ENCODE measurements at regions not wholly inside any gene's neighbourhood (a gene's known extent, or its start where the extent isn't known, plus 50 kb on each side); places are given as distances from the start of the nearest gene placed in this dataset.

DNA sequence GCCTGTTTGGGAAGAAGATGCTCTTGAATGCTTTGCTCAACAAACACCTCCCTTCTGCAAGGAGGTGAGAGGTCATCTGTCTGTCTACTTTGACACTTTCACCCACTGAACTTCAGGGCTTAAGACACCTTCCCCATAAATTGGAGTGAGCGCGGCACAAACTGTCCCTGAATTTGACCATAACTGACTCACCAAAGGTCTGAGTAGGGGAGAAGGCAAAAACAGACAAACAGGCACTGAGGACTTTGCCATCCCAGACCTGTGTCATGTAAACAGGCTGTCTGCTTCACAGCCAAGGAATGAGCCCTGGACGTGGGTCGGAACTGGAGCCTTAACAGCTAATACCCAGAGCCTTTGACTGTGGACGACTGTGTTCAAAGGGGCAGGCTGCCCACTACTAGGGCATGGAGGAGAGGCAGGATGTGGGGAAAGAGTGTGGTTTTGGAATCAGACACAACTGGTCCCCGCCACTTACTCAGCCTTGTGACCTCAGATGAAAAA, 320.9 kb upstream of the KLF4 start:
- peaks cover 21% of the 10 kb centered on the region for H3K9me3 Mint-ChIP-seq
- ATAC-seq (replicated peaks): no peak
- H3K4me3 Mint-ChIP-seq: no peak overlapping the region
- no peak overlapping the region for H3K27ac Mint-ChIP-seq
- H3K36me3 Mint-ChIP-seq (ENCODE audit: low read depth): no peaks in the 10 kb centered on the region
- H3K27me3 Mint-ChIP-seq: no peaks in the 10 kb centered on the region
- no peaks in the 10 kb centered on the region for H3K4me1 Mint-ChIP-seq

GRCh38 chr9:107809871-107810460, 320.4 kb upstream of the KLF4 start:
- H3K27me3 Mint-ChIP-seq: no peaks in the 10 kb centered on the region
- peaks cover 21% of the 10 kb centered on the region for H3K9me3 Mint-ChIP-seq
- H3K4me3 Mint-ChIP-seq: no peak overlapping the region
- H3K4me1 Mint-ChIP-seq: no peaks in the 10 kb centered on the region
- H3K27ac Mint-ChIP-seq: no peak overlapping the region
- no peak for ATAC-seq (replicated peaks)
- no peaks in the 10 kb centered on the region for H3K36me3 Mint-ChIP-seq (ENCODE audit: low read depth)

DNA sequence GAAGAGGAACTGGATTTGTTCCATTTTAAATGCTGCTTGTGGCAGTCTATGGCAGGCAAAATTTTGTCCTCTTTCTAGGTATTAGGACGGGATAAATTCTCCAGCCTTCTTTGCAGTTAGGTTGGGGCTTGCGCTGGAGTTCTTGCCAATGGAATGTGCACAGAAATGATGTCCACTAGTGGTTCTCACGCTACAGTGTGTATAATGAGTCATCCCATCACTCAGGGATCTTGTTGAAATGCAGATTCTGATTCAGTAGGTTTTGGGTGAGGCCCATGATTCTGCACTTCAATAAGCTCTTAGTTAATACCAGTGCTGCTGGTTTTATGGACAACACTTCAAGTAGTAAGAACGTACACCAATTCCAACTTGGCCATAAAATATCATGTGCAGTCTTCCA, 317.6 kb upstream of the KLF4 start:
- Mint-ChIP-seq H3K27me3 (no peaks in the 10 kb centered on the region), H3K4me3 (no peak overlapping the region), H3K27ac (no peak overlapping the region), H3K9me3 (peaks cover 14% of the 10 kb centered on the region), H3K36me3 (ENCODE audit: low read depth) (no peaks in the 10 kb centered on the region), H3K4me1 (no peaks in the 10 kb centered on the region)
- no peak for ATAC-seq (replicated peaks)

- Mint-ChIP-seq H3K27ac (no peak overlapping the region), H3K27me3 (no peaks in the 10 kb centered on the region)
- ATAC-seq (replicated peaks): no peak
Measured at GRCh38 chr9:107805201-107805600, 315.6 kb upstream of the KLF4 start.

DNA sequence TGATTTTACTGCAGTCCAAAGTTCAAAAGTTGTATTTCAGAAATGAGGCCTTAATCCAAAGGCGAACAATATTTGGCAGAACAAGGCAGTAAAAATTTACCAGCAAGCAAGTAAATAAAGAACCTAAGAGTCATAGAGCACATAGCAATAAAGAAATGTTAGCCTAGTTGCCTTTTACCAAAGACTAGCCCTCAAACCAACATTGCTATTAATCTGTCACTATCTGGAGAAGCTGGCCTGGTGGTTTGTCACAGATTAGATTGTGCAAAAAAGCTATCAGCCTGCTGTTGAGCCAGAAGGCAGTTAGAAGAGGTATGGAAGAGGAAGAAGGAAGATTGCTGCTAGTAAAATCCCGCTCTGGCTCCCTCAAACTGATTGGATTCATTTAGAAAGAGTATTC, 304.7 kb upstream of the KLF4 start:
- Mint-ChIP-seq H3K4me1 (no peaks in the 10 kb centered on the region), H3K4me3 (no peak overlapping the region), H3K9me3 (no peaks in the 10 kb centered on the region), H3K36me3 (ENCODE audit: low read depth) (no peaks in the 10 kb centered on the region), H3K27me3 (no peaks in the 10 kb centered on the region), H3K27ac (no peak overlapping the region)
- no peak for ATAC-seq (replicated peaks)

More at GRCh38 chr9:107805201-107805600, 315.6 kb upstream of the KLF4 start:
- Mint-ChIP-seq H3K4me1 (no peaks in the 10 kb centered on the region), H3K4me3 (no peak overlapping the region), H3K9me3 (peaks cover 14% of the 10 kb centered on the region), H3K36me3 (ENCODE audit: low read depth) (no peaks in the 10 kb centered on the region)

GRCh38 chr9:107793541-107793940, 304.0 kb upstream of the KLF4 start:
- Mint-ChIP-seq H3K4me3 (no peak overlapping the region), H3K27me3 (no peaks in the 10 kb centered on the region), H3K4me1 (no peaks in the 10 kb centered on the region), H3K36me3 (ENCODE audit: low read depth) (no peaks in the 10 kb centered on the region), H3K27ac (no peak overlapping the region), H3K9me3 (no peaks in the 10 kb centered on the region)
- ATAC-seq (replicated peaks): no peak

DNA sequence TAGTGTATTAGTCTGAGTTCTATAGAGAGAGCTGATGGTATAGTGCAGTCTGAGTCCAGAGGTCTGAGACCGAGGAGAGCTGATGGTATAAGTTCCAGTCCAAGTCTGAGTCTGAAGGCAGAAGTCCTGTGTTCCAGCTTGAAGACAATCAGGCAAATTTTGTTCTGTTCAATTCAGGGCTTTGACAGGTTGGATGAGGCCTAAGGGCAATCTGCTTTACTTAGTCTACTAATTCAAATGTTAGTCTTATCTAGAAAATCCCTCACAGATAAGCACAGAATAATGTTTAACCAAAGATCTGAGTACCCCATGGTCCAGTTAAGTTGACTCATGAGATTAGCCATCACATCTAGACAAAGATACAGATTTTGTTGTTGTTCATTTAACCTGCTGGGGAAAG, 303.0 kb upstream of the KLF4 start:
- H3K27ac Mint-ChIP-seq: no peak overlapping the region
- no peak for ATAC-seq (replicated peaks)
- no peaks in the 10 kb centered on the region for H3K27me3 Mint-ChIP-seq
- no peaks in the 10 kb centered on the region for H3K36me3 Mint-ChIP-seq (ENCODE audit: low read depth)
- no peaks in the 10 kb centered on the region for H3K9me3 Mint-ChIP-seq
- H3K4me3 Mint-ChIP-seq: no peak overlapping the region
- H3K4me1 Mint-ChIP-seq: no peaks in the 10 kb centered on the region

DNA sequence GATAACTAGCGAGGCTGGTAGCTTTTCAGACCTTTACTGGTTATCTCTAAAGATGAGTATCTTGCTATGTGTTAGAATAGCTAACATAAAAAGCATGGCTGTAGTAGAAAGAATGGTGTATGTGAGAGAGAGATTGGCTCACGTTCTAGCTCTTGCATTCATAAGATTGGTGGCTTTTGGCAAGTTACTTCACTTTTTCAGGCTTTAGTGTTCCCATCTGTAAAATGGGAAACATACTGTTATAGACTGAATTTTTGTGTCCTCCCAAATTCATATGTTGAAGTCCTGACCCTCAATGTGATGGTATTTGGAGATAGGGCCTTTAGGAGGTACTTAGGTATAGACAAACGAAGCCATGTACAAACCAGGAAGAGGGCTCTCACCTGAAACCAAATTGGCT, 302.4 kb upstream of the KLF4 start:
- no peaks in the 10 kb centered on the region for H3K27me3 Mint-ChIP-seq
- no peak overlapping the region for H3K27ac Mint-ChIP-seq
- no peaks in the 10 kb centered on the region for H3K9me3 Mint-ChIP-seq
- no peaks in the 10 kb centered on the region for H3K4me1 Mint-ChIP-seq
- ATAC-seq (replicated peaks): no peak
- H3K4me3 Mint-ChIP-seq: no peak overlapping the region
- H3K36me3 Mint-ChIP-seq (ENCODE audit: low read depth): no peaks in the 10 kb centered on the region

GRCh38 chr9:107789001-107789700, 299.6 kb upstream of the KLF4 start:
- Mint-ChIP-seq H3K4me3 (no peak overlapping the region), H3K9me3 (no peaks in the 10 kb centered on the region), H3K36me3 (ENCODE audit: low read depth) (no peaks in the 10 kb centered on the region), H3K4me1 (no peaks in the 10 kb centered on the region), H3K27ac (no peak overlapping the region), H3K27me3 (no peaks in the 10 kb centered on the region)
- no peak for ATAC-seq (replicated peaks)

DNA sequence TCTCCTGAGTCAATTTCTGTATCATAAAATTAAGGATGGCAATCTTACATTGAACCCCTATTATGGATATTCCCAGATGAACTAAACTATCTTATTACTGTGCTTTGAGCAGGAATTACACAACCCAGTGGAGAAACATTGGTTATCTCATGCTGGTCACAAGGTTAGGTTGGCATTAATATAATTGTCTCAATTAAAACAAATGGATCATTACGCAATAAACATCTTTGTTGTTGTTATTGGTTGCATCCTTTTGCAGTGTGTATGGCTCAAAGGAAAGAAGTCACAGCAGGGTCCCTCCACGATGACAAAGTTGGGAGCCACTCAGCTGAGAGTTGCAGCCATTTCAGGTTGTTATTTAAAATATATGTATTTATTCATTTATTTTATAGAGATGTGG, 297.0 kb upstream of the KLF4 start:
- H3K4me1 Mint-ChIP-seq: no peaks in the 10 kb centered on the region

DNA sequence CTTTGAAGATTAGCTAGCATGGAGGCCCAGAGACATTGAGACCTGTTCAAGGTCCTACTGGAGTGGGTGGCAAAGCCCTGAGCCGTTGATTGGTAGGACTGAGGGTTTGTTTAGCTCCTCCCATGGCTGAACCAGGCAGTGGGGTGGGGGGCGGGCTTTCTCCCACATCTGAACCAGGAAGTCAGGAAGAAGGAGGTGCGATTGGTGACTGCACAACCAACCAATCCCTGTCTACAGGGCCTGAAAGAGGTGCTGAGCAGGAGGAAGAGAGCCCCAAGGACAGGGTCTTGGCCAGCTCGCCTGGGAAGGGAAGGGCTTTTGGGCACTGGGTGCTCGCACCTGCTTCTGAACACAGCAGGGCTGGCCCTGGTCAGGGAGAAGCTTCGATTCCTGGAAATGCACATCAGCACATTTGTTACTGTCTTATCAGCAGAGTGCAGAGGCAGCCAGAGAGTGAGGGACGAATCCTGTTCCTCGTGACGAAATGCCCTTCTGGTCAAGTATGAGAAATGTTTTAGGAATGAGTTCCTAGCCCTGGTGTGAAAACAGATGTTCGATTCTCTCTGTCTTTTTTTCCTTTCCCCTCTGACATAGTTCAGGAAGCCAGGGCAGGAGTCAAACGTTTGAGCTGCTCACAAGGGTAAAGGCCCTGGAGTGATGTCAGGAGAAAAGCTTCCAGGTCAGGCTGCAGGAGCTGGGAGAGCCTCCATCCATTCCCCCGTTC, 294.8 kb upstream of the KLF4 start:
- Mint-ChIP-seq H3K4me1 (no peaks in the 10 kb centered on the region), H3K4me3 (no peak overlapping the region), H3K9me3 (no peaks in the 10 kb centered on the region), H3K27me3 (no peaks in the 10 kb centered on the region), H3K36me3 (ENCODE audit: low read depth) (no peaks in the 10 kb centered on the region), H3K27ac (no peak overlapping the region)
- no peak for ATAC-seq (replicated peaks)

More for the DNA sequence above, 297.0 kb upstream of the KLF4 start:
- no peak for ATAC-seq (replicated peaks)
- Mint-ChIP-seq H3K9me3 (no peaks in the 10 kb centered on the region), H3K36me3 (ENCODE audit: low read depth) (no peaks in the 10 kb centered on the region), H3K4me3 (no peak overlapping the region), H3K27ac (no peak overlapping the region), H3K27me3 (no peaks in the 10 kb centered on the region)

DNA sequence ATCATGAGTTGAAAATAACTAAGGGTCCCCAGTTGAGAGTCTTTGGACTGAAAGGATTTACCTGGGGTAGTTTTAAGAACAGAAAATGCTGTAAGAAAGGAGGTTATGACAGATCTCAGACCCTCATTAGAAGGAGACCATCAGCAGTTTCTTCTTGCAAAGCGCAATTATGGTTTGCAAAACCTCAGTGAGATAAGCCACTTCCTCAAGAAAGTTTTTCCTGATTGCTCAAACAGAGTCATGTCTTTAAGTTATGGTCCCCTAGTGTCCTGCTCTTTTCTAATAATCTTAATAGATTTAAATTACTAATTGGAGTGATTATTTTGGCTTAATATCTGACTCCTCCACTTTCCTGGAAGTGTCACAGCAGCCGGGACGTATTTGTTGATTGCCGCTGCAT, 293.2 kb upstream of the KLF4 start:
- no peaks in the 10 kb centered on the region for H3K9me3 Mint-ChIP-seq
- no peak overlapping the region for H3K4me3 Mint-ChIP-seq
- ATAC-seq (replicated peaks): no peak
- H3K27ac Mint-ChIP-seq: no peak overlapping the region
- no peaks in the 10 kb centered on the region for H3K4me1 Mint-ChIP-seq
- no peaks in the 10 kb centered on the region for H3K36me3 Mint-ChIP-seq (ENCODE audit: low read depth)
- no peaks in the 10 kb centered on the region for H3K27me3 Mint-ChIP-seq

DNA sequence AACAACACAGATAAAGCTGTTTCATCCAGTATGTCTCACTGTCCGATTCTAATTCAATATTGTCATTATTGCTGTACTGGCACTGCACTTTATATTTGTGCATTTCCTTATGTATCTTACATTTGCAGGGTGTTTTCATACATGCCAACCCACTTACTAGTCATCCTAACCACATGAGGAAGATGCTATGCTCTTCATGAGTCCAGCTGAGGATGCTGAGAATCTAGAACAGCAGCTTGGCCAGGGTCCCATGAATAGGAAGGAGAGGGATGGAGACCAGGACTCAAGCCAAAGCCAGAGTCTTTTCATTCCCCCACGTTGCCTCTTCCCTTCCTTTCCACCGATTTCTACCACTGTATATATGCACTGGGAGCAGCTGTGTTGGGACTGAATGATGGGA, 292.8 kb upstream of the KLF4 start:
- H3K36me3 Mint-ChIP-seq (ENCODE audit: low read depth): no peaks in the 10 kb centered on the region
- no peaks in the 10 kb centered on the region for H3K9me3 Mint-ChIP-seq

GRCh38 chr9:107780960-107781359, 291.4 kb upstream of the KLF4 start:
- no peaks in the 10 kb centered on the region for H3K9me3 Mint-ChIP-seq
- H3K4me1 Mint-ChIP-seq: no peaks in the 10 kb centered on the region
- no peak for ATAC-seq (replicated peaks)
- H3K36me3 Mint-ChIP-seq (ENCODE audit: low read depth): no peaks in the 10 kb centered on the region
- H3K27ac Mint-ChIP-seq: no peak overlapping the region
- no peak overlapping the region for H3K4me3 Mint-ChIP-seq
- no peaks in the 10 kb centered on the region for H3K27me3 Mint-ChIP-seq

More for the DNA sequence above, 292.8 kb upstream of the KLF4 start:
- Mint-ChIP-seq H3K27me3 (no peaks in the 10 kb centered on the region), H3K4me1 (no peaks in the 10 kb centered on the region), H3K27ac (no peak overlapping the region), H3K4me3 (no peak overlapping the region)
- no peak for ATAC-seq (replicated peaks)

DNA sequence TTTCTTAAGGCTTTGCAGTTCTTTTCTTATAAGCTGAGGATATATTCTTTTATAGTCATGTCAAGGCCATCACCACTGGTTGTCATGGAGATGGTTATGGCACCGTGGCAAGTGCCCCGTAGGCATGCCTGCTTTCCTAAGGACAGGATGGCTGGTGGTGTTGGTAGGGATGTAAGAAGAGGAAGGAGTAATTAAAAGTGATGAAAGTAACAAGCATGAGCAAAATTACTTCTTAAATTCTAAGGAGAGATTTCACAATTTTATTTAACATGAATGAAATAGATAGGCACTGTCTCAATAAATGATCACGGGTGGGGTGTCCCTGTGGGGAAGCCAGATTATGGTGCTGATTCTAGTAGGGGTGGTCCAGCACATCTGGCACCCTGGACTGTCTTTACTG, 290.2 kb upstream of the KLF4 start:
- Mint-ChIP-seq H3K9me3 (no peaks in the 10 kb centered on the region), H3K27ac (no peak overlapping the region), H3K4me1 (no peaks in the 10 kb centered on the region), H3K27me3 (no peaks in the 10 kb centered on the region), H3K36me3 (ENCODE audit: low read depth) (no peaks in the 10 kb centered on the region), H3K4me3 (no peak overlapping the region)
- ATAC-seq (replicated peaks): no peak
